PC-3 (cell line): ENCODE measurements at regions not wholly inside any gene's neighbourhood (a gene's known extent, or its start where the extent isn't known, plus 50 kb on each side); places are given as distances from the start of the nearest gene placed in this dataset.

Experiments
- ATAC-seq: fragments of 200-7000 bp; cut with Tn5 transposase; 2 replicates; pipeline ENCODE4 v1.9.1; 2020; ENCODE audit warnings: mild to moderate bottlenecking, moderate library complexity
- BruUV-seq: library from RNA; stranded (reverse); fragments of 400-500 nt; replicated peaks from 2 replicates; lab custom pipeline; 2021; lab: Mats Ljungman, UMichigan
- CTCF ChIA-PET: fragments of 300-600 bp; sonication (Branson Sonifier 250); formaldehyde crosslinking; loops from one replicate; lab custom pipeline; 2022; ENCODE audit warnings: antibody characterized with exemption; lab: Charles Lee
- POLR2A ChIA-PET: fragments of 300-600 bp; sonication (Branson Sonifier 250); formaldehyde crosslinking; loops from one replicate; lab custom pipeline; 2022; ENCODE audit warnings: antibody characterized with exemption; ENCODE audit not compliant: unreplicated experiment; lab: Charles Lee
- DNase-seq: peaks from one replicate; pipeline ENCODE4 v3.0.0-alpha.2; 2015
- H2AFZ ChIP-seq: fragments of 300-600 bp; sonication (generic); 2 replicates; pipeline ENCODE4 v1.6.0; 2016; ENCODE audit warnings: antibody characterized with exemption, low read length
- H3F3A ChIP-seq: fragments of 300-600 bp; sonication (generic); one replicate; pipeline ENCODE4 v1.6.0; 2017; ENCODE audit warnings: antibody characterized with exemption, low read length, control low read depth, mild to moderate bottlenecking; ENCODE audit not compliant: unreplicated experiment
- H3K27ac ChIP-seq: fragments of 300-600 bp; sonication (generic); 2 replicates; pipeline ENCODE4 v1.5.1; 2016; ENCODE audit warnings: mild to moderate bottlenecking, low read length
- H3K27me3 ChIP-seq: fragments of 300-600 bp; sonication (generic); 2 replicates; pipeline ENCODE4 v1.6.1; 2016; ENCODE audit warnings: low read length, mixed read lengths
- H3K36me3 ChIP-seq: fragments of 300-600 bp; sonication (generic); 2 replicates; pipeline ENCODE4 v1.6.1; 2016; ENCODE audit warnings: low read depth, mixed run types, low read length, mixed read lengths
- H3K4me1 ChIP-seq: fragments of 300-600 bp; sonication (generic); 2 replicates; pipeline ENCODE4 v1.5.1; 2016; ENCODE audit warnings: low read length; ENCODE audit not compliant: insufficient read depth
- H3K4me2 ChIP-seq: fragments of 300-600 bp; sonication (generic); 2 replicates; pipeline ENCODE4 v1.6.0; 2016; ENCODE audit warnings: low read length
- H3K4me3 ChIP-seq: fragments of 300-600 bp; sonication (generic); 2 replicates; pipeline ENCODE4 v1.5.1; 2016; ENCODE audit warnings: mild to moderate bottlenecking, low read length, mixed read lengths
- H3K79me2 ChIP-seq: fragments of 300-600 bp; sonication (generic); 2 replicates; pipeline ENCODE4 v1.6.1; 2017; ENCODE audit warnings: low read length, mixed read lengths
- H3K9ac ChIP-seq: fragments of 300-600 bp; sonication (generic); 2 replicates; pipeline ENCODE4 v1.6.0; 2016; ENCODE audit warnings: mild to moderate bottlenecking, low read length
- H3K9me2 ChIP-seq: fragments of 300-600 bp; sonication (generic); replicated peaks from 2 replicates; pipeline ENCODE4 v1.6.1; 2016; ENCODE audit warnings: mixed run types, low read length, mixed read lengths
- H3K9me3 ChIP-seq: fragments of 300-600 bp; sonication (generic); 2 replicates; pipeline ENCODE4 v1.6.1; 2016; ENCODE audit warnings: low read length, mixed read lengths
- H4K20me1 ChIP-seq: fragments of 300-600 bp; sonication (generic); 2 replicates; pipeline ENCODE4 v1.6.1; 2016; ENCODE audit warnings: low read length, mixed read lengths
- CTCF ChIP-seq: fragments of 300-600 bp; sonication (generic); conservative IDR thresholded peaks from 2 replicates; pipeline ENCODE4 v1.5.1; 2017; ENCODE audit warnings: antibody characterized with exemption, low read depth, mild to moderate bottlenecking, low read length
- EZH2 ChIP-seq: fragments of 300-600 bp; sonication (generic); IDR thresholded peaks from one replicate; pipeline ENCODE4 v1.6.1; 2017; ENCODE audit warnings: antibody characterized with exemption, mild to moderate bottlenecking, low read length; ENCODE audit not compliant: unreplicated experiment
- EZH2phosphoT487 ChIP-seq: fragments of 300-600 bp; sonication (generic); IDR thresholded peaks from 2 replicates; pipeline ENCODE4 v1.6.1; 2018; ENCODE audit warnings: mild to moderate bottlenecking, antibody characterized with exemption, low read length, borderline replicate concordance
- intact Hi-C: fragments of 100-400 bp; cut with micrococcal nuclease; formaldehyde crosslinking; loops from 2 replicates; pipeline ENCODE4 v1.9.0; 2023

GRCh38 chr2:66334237-66335029, 100.5 kb upstream of the MEIS1 start:
- no peaks in the 10 kb centered on the region for H3K36me3 ChIP-seq
- no peaks in the 10 kb centered on the region for H4K20me1 ChIP-seq
- H2AFZ ChIP-seq = no peak overlapping the region
- H3K27me3 ChIP-seq = peaks cover 68% of the 10 kb centered on the region
- H3K9me2 ChIP-seq = no peaks in the 10 kb centered on the region
- no peak for TF ChIP-seq CTCF
- TF ChIP-seq EZH2phosphoT487 = no peak
- no peak for TF ChIP-seq EZH2
- no peak overlapping the region for H3K4me2 ChIP-seq
- CTCF ChIA-PET = no interaction called here
- ATAC-seq (peak; percentile 54; the same call in 1 of the 2 replicates), DNase-seq (peak; percentile 46)
- H3K4me3 ChIP-seq = no peak overlapping the region
- intact Hi-C loops = no loop called here
- no peaks in the 10 kb centered on the region for H3K4me1 ChIP-seq
- H3K9me3 ChIP-seq = no peaks in the 10 kb centered on the region
- H3K27ac ChIP-seq = no peak overlapping the region
- H3K79me2 ChIP-seq = no peaks in the 10 kb centered on the region
- no peak overlapping the region for H3K9ac ChIP-seq
- BruUV-seq = no TSS peak
- POLR2A ChIA-PET = no interaction called here
- H3F3A ChIP-seq = no peaks in the 10 kb centered on the region

GRCh38 chr2:66331176-66331575, 103.7 kb upstream of the MEIS1 start:
- H3K4me3 ChIP-seq = no peak overlapping the region

More at GRCh38 chr2:66331176-66331575, 103.7 kb upstream of the MEIS1 start:
- no peak overlapping the region for H3K27ac ChIP-seq
- intact Hi-C loops = no loop called here
- BruUV-seq = no TSS peak
- no peaks in the 10 kb centered on the region for H4K20me1 ChIP-seq
- H3K79me2 ChIP-seq = no peaks in the 10 kb centered on the region
- H3K36me3 ChIP-seq = no peaks in the 10 kb centered on the region
- no peaks in the 10 kb centered on the region for H3K9me2 ChIP-seq
- peaks cover 87% of the 10 kb centered on the region for H3K27me3 ChIP-seq
- ATAC-seq (no peak), DNase-seq (no peak)
- no peaks in the 10 kb centered on the region for H3K9me3 ChIP-seq
- CTCF ChIA-PET = no interaction called here
- H3K4me2 ChIP-seq = no peak overlapping the region
- H3F3A ChIP-seq = no peaks in the 10 kb centered on the region
- POLR2A ChIA-PET = no interaction called here
- no peak for TF ChIP-seq CTCF
- TF ChIP-seq EZH2phosphoT487 = no peak
- TF ChIP-seq EZH2 = no peak
- no peak overlapping the region for H3K9ac ChIP-seq
- H3K4me1 ChIP-seq = no peaks in the 10 kb centered on the region
- H2AFZ ChIP-seq = no peak overlapping the region
